Activated naive CD4-positive, alpha-beta T cell treated with anti-CD3 and anti-CD28 coated beads for 36 hours (primary cell): ENCODE measurements at regions not wholly inside any gene's neighbourhood (a gene's known extent, or its start where the extent isn't known, plus 50 kb on each side); places are given as distances from the start of the nearest gene placed in this dataset.

Experiments used
- CTCF ChIA-PET: fragments of 350-600 bp; sonication (Branson Sonifier 250); formaldehyde crosslinking; loops from one replicate; lab custom pipeline; 2021; ENCODE audit warnings: antibody characterized with exemption; lab: Charles Lee
- DNase-seq: peaks from one replicate; pipeline ENCODE4 v3.0.0-alpha.2; 2020
- H3K27ac Mint-ChIP-seq: one replicate; pipeline ENCODE4 v1.8.0; 2021; ENCODE audit warnings: mild to moderate bottlenecking, mixed read lengths
- H3K27me3 Mint-ChIP-seq: one replicate; pipeline ENCODE4 v1.8.0; 2021; ENCODE audit warnings: low read depth, mixed read lengths
- H3K36me3 Mint-ChIP-seq: one replicate; pipeline ENCODE4 v1.8.0; 2021; ENCODE audit warnings: low read depth, mixed read lengths
- H3K4me1 Mint-ChIP-seq: one replicate; pipeline ENCODE4 v1.8.0; 2021; ENCODE audit warnings: low read depth, mixed read lengths
- H3K4me3 Mint-ChIP-seq: one replicate; pipeline ENCODE4 v1.8.0; 2021; ENCODE audit warnings: mild to moderate bottlenecking, moderate library complexity, mixed read lengths
- H3K9me3 Mint-ChIP-seq: one replicate; pipeline ENCODE4 v1.8.0; 2021; ENCODE audit warnings: mixed read lengths
- intact Hi-C: fragments of 100-400 bp; cut with micrococcal nuclease; formaldehyde crosslinking; loops from one replicate; pipeline ENCODE4 v1.15.1; 2023

GRCh38 chr5:38207343-38207742 lies 51.0 kb upstream of the EGFLAM start:
- Mint-ChIP-seq H3K4me1 (no peaks in the 10 kb centered on the region), H3K4me3 (no peak overlapping the region), H3K36me3 (no peaks in the 10 kb centered on the region), H3K27ac (no peak overlapping the region), H3K27me3 (peaks cover 25% of the 10 kb centered on the region), H3K9me3 (no peaks in the 10 kb centered on the region)
- CTCF ChIA-PET = interaction anchor here (0.7 to 1.1 kb wide), 2 partner anchors 751 to 1240 kb away, joined by 3 read pairs; no protein-coding TSS in a partner anchor
- intact Hi-C loops = loop anchor here (5.0 kb wide), 1 partner anchor 605 kb away; no protein-coding TSS in a partner anchor
- no peak for DNase-seq

GRCh38 chr5:38202741-38203140 lies 55.6 kb upstream of the EGFLAM start:
- H3K27me3 Mint-ChIP-seq = peaks cover 24% of the 10 kb centered on the region
- CTCF ChIA-PET = no interaction called here
- intact Hi-C loops = no loop called here
- DNase-seq = no peak
- no peaks in the 10 kb centered on the region for H3K9me3 Mint-ChIP-seq
- no peak overlapping the region for H3K4me3 Mint-ChIP-seq
- no peaks in the 10 kb centered on the region for H3K4me1 Mint-ChIP-seq
- no peak overlapping the region for H3K27ac Mint-ChIP-seq
- no peaks in the 10 kb centered on the region for H3K36me3 Mint-ChIP-seq

GRCh38 chr5:38200872-38201557 lies 57.3 kb upstream of the EGFLAM start:
- no peak for DNase-seq
- Mint-ChIP-seq H3K27ac (no peak overlapping the region), H3K36me3 (no peaks in the 10 kb centered on the region), H3K4me3 (no peak overlapping the region), H3K27me3 (peaks cover 23% of the 10 kb centered on the region), H3K4me1 (no peaks in the 10 kb centered on the region), H3K9me3 (no peaks in the 10 kb centered on the region)
- intact Hi-C loops = no loop called here
- CTCF ChIA-PET = interaction anchor here (1.1 to 1.5 kb wide), 2 partner anchors 9 kb away, joined by 3 read pairs; no protein-coding TSS in a partner anchor

DNA sequence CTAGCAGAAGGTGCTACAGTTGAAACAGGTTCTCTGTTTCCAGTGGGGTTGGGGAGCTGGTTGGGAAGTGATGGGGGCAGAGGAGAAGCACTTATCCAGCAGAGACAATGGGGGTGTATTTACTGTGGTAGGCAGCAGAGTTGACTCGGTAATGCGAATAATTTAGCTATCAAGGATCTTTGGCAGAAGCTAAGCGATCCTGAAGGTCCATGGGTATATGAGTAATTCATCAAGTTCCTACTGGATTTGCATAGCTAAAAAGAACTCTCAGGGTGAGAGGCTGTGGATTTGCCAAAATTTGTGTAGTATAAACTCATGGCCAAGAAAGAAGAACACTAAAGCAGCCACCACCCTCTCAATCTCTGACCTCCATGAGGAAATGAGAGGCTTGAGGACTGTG lies 61.2 kb upstream of the EGFLAM start:
- H3K4me3 Mint-ChIP-seq = no peak overlapping the region
- CTCF ChIA-PET = no interaction called here
- no peak overlapping the region for H3K27ac Mint-ChIP-seq
- no peaks in the 10 kb centered on the region for H3K9me3 Mint-ChIP-seq
- H3K4me1 Mint-ChIP-seq = peaks cover 4% of the 10 kb centered on the region
- H3K27me3 Mint-ChIP-seq = peaks cover 23% of the 10 kb centered on the region
- DNase-seq = no peak
- no peaks in the 10 kb centered on the region for H3K36me3 Mint-ChIP-seq
- intact Hi-C loops = loop anchor here (10.0 kb wide), 1 partner anchor 1452 kb away; no protein-coding TSS in a partner anchor

DNA sequence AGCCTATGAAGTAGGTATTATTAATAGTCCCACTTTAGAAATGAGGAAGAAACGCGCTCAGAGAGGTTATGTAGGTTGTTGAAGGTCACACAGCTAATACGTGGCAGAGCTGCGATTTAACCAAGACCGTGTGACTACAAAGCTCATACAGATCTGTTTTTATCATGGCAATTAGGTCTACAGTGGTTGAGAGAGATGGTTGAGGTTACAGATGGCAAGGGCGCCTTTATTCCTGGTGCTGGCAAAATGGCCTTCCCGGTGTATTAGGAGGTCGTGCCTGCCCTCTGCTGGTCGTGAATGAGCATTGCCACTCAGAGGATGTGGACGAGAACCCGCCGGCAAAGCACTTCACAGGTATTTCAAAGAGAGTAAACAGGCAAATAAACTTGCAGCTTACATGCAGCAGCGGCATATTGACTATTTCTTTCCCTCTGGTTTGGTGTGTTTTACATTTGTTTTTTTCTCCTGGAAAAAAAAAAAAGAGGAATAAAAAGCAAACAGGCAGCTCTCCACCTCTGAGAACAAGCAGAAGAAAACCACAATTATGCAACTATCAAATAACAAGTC lies 65.3 kb upstream of the EGFLAM start:
- CTCF ChIA-PET = interaction anchor here (0.6 to 3.2 kb wide), 20 partner anchors 9 to 789 kb away, joined by 3 to 23 read pairs (median 4); partner anchors contain the start of gene GDNF
- Mint-ChIP-seq H3K4me3 (no peak overlapping the region), H3K27ac (no peak overlapping the region), H3K27me3 (peaks cover 22% of the 10 kb centered on the region), H3K9me3 (no peaks in the 10 kb centered on the region), H3K36me3 (no peaks in the 10 kb centered on the region), H3K4me1 (peaks cover 4% of the 10 kb centered on the region)
- peak; percentile 78 for DNase-seq
- intact Hi-C loops = loop anchor here (1.0 to 10.0 kb wide), 3 partner anchors 356 to 1448 kb away; no protein-coding TSS in a partner anchor

GRCh38 chr5:38191693-38192092 lies 66.7 kb upstream of the EGFLAM start:
- H3K4me3 Mint-ChIP-seq = no peak overlapping the region
- peaks cover 16% of the 10 kb centered on the region for H3K27me3 Mint-ChIP-seq
- no peaks in the 10 kb centered on the region for H3K9me3 Mint-ChIP-seq
- intact Hi-C loops = loop anchor here (10.0 kb wide), 1 partner anchor 1447 kb away; no protein-coding TSS in a partner anchor
- H3K4me1 Mint-ChIP-seq = peaks cover 4% of the 10 kb centered on the region
- CTCF ChIA-PET = interaction anchor here (0.6 to 3.2 kb wide), 13 partner anchors 10 to 779 kb away, joined by 3 to 23 read pairs (median 3); partner anchors contain the start of gene GDNF
- H3K36me3 Mint-ChIP-seq = no peaks in the 10 kb centered on the region
- no peak for DNase-seq
- no peak overlapping the region for H3K27ac Mint-ChIP-seq

GRCh38 chr5:38190111-38190510 lies 68.2 kb upstream of the EGFLAM start:
- H3K4me1 Mint-ChIP-seq = peaks cover 4% of the 10 kb centered on the region
- CTCF ChIA-PET = no interaction called here
- no peak overlapping the region for H3K4me3 Mint-ChIP-seq
- intact Hi-C loops = loop anchor here (10.0 kb wide), 1 partner anchor 1445 kb away; no protein-coding TSS in a partner anchor
- no peaks in the 10 kb centered on the region for H3K36me3 Mint-ChIP-seq
- H3K9me3 Mint-ChIP-seq = no peaks in the 10 kb centered on the region
- DNase-seq = no peak
- peaks cover 15% of the 10 kb centered on the region for H3K27me3 Mint-ChIP-seq
- H3K27ac Mint-ChIP-seq = no peak overlapping the region

GRCh38 chr5:38189081-38189504 lies 69.3 kb upstream of the EGFLAM start:
- no peaks in the 10 kb centered on the region for H3K36me3 Mint-ChIP-seq
- no peak overlapping the region for H3K4me3 Mint-ChIP-seq
- DNase-seq = no peak
- H3K27me3 Mint-ChIP-seq = peaks cover 6% of the 10 kb centered on the region
- H3K9me3 Mint-ChIP-seq = no peaks in the 10 kb centered on the region
- intact Hi-C loops = no loop called here
- H3K27ac Mint-ChIP-seq = no peak overlapping the region
- peaks cover 4% of the 10 kb centered on the region for H3K4me1 Mint-ChIP-seq
- CTCF ChIA-PET = no interaction called here

GRCh38 chr5:38188591-38188990 lies 69.8 kb upstream of the EGFLAM start:
- no peak overlapping the region for H3K27ac Mint-ChIP-seq
- peaks cover 4% of the 10 kb centered on the region for H3K27me3 Mint-ChIP-seq
- H3K4me3 Mint-ChIP-seq = no peak overlapping the region
- peaks cover 4% of the 10 kb centered on the region for H3K4me1 Mint-ChIP-seq
- H3K9me3 Mint-ChIP-seq = no peaks in the 10 kb centered on the region
- no peaks in the 10 kb centered on the region for H3K36me3 Mint-ChIP-seq
- no peak for DNase-seq
- intact Hi-C loops = no loop called here
- CTCF ChIA-PET = no interaction called here

DNA sequence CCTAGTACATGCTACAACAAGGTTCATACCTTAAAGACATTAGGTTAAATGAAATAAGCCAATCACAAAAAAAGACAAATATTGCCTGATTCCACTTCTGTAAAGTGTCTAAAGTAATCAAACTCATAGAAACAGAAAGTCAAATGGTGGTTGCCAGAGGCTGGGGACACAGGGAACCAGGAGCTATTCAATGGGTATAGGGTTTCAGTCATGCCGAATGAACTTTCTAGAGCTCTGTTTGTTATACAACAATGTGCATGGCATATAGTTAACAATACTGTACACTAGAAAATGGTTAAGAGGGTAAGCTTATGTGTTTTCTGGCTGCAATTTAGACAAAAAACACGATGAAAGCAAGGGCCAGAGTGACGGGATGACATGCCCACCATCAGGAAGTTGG lies 70.8 kb upstream of the EGFLAM start:
- intact Hi-C loops = no loop called here
- CTCF ChIA-PET = no interaction called here
- no peak for DNase-seq
- no peak overlapping the region for H3K4me3 Mint-ChIP-seq
- no peaks in the 10 kb centered on the region for H3K9me3 Mint-ChIP-seq
- H3K36me3 Mint-ChIP-seq = no peaks in the 10 kb centered on the region
- no peaks in the 10 kb centered on the region for H3K4me1 Mint-ChIP-seq
- H3K27ac Mint-ChIP-seq = no peak overlapping the region
- no peaks in the 10 kb centered on the region for H3K27me3 Mint-ChIP-seq

GRCh38 chr5:38184627-38185026 lies 73.7 kb upstream of the EGFLAM start:
- Mint-ChIP-seq H3K27me3 (no peaks in the 10 kb centered on the region), H3K4me3 (no peak overlapping the region), H3K27ac (no peak overlapping the region), H3K36me3 (no peaks in the 10 kb centered on the region), H3K9me3 (no peaks in the 10 kb centered on the region), H3K4me1 (no peaks in the 10 kb centered on the region)
- DNase-seq = no peak
- CTCF ChIA-PET = no interaction called here
- intact Hi-C loops = no loop called here

GRCh38 chr5:38182991-38183390 lies 75.4 kb upstream of the EGFLAM start:
- Mint-ChIP-seq H3K27ac (no peak overlapping the region), H3K4me1 (no peaks in the 10 kb centered on the region), H3K27me3 (no peaks in the 10 kb centered on the region), H3K4me3 (no peak overlapping the region), H3K9me3 (no peaks in the 10 kb centered on the region), H3K36me3 (no peaks in the 10 kb centered on the region)
- intact Hi-C loops = no loop called here
- CTCF ChIA-PET = no interaction called here
- DNase-seq = no peak

- no peak overlapping the region for H3K4me3 Mint-ChIP-seq
- H3K4me1 Mint-ChIP-seq = no peaks in the 10 kb centered on the region
- no peak for DNase-seq
- no peaks in the 10 kb centered on the region for H3K27me3 Mint-ChIP-seq
- CTCF ChIA-PET = no interaction called here
- intact Hi-C loops = no loop called here
- H3K9me3 Mint-ChIP-seq = no peaks in the 10 kb centered on the region
- no peak overlapping the region for H3K27ac Mint-ChIP-seq
- no peaks in the 10 kb centered on the region for H3K36me3 Mint-ChIP-seq
Measured at GRCh38 chr5:38168029-38168428, 90.3 kb upstream of the EGFLAM start.
